Endothelial cell of umbilical vein (primary cell): ENCODE measurements at regions not wholly inside any gene's neighbourhood (a gene's known extent, or its start where the extent isn't known, plus 50 kb on each side); places are given as distances from the start of the nearest gene placed in this dataset.

Experiments
- BruUV-seq: library from RNA; stranded (reverse); fragments of 400-500 nt; replicated peaks from 2 replicates; lab custom pipeline; 2021; lab: Mats Ljungman, UMichigan
- CTCF ChIA-PET: fragments of 300-600, 350-600 bp; sonication (Branson Sonifier 250); formaldehyde crosslinking; loops from one replicate; lab custom pipeline; 2021; ENCODE audit warnings: antibody characterized with exemption, inconsistent platforms; lab: Charles Lee
- POLR2A ChIA-PET: fragments of 300-600, 350-600 bp; sonication (Branson Sonifier 250); formaldehyde crosslinking; loops from one replicate; lab custom pipeline; 2021; ENCODE audit warnings: antibody characterized with exemption, inconsistent platforms; lab: Charles Lee
- DNase-seq: peaks from one replicate; pipeline ENCODE4 v3.0.0-alpha.2; 2011; ENCODE audit warnings: low read depth, low spot score
- FAIRE-seq: peaks from 2 replicates; lab custom pipeline; 2011; peaks lifted over from hg19 to GRCh38; lab: Jason Lieb, UNC
- H2AFZ ChIP-seq: 2 replicates; pipeline ENCODE4 v1.6.0; 2012; ENCODE audit warnings: low read depth, low read length, control low read depth, inconsistent platforms
- H3K27ac ChIP-seq: 2 replicates; pipeline ENCODE4 v1.5.1; 2011; ENCODE audit warnings: low read depth, mild to moderate bottlenecking, control low read depth, low read length, moderate library complexity; ENCODE audit not compliant: insufficient read depth
- H3K27me3 ChIP-seq, 2 experiments: 2 replicates each; pipeline versions ENCODE4 v1.6.0 to v1.6.1; 2011; ENCODE audit warnings: low read length in 2 of 2, mixed read lengths in 1 of 2; ENCODE audit not compliant: control insufficient read depth in 2 of 2, insufficient read depth in 2 of 2
- H3K36me3 ChIP-seq, 2 experiments: 2 replicates in 1 of 2; 3 replicates in 1 of 2; pipeline ENCODE4 v1.5.1; 2011; ENCODE audit warnings: low read length in 2 of 2, mild to moderate bottlenecking in 1 of 2, moderate library complexity in 1 of 2; ENCODE audit not compliant: control insufficient read depth in 2 of 2, insufficient read depth in 2 of 2; ENCODE audit errors: extremely low read depth in 1 of 2
- H3K4me1 ChIP-seq: 3 replicates; pipeline ENCODE4 v1.5.1; 2011; ENCODE audit warnings: mild to moderate bottlenecking, low read length; ENCODE audit not compliant: control insufficient read depth, insufficient read depth; ENCODE audit errors: extremely low read depth
- H3K4me2 ChIP-seq: 2 replicates; pipeline ENCODE4 v1.6.1; 2011; ENCODE audit warnings: low read length, control low read depth, mixed read lengths; ENCODE audit not compliant: insufficient read depth
- H3K4me3 ChIP-seq, 3 experiments: fragments of 200-600 bp in 1 of 3; sonication (generic), shearing (Covaris generic) in 1 of 3; replicated peaks in 1 of 3; 2 replicates each; pipeline ENCODE4 v1.5.1; 2011 to 2016; ENCODE audit warnings: control low read depth in 3 of 3, low read length in 3 of 3, mild to moderate bottlenecking in 2 of 3, inconsistent platforms in 1 of 3, low read depth in 1 of 3, moderate library complexity in 1 of 3; ENCODE audit not compliant: insufficient read depth in 1 of 3
- H3K79me2 ChIP-seq: 2 replicates; pipeline ENCODE4 v1.6.0; 2012; ENCODE audit warnings: low read length, inconsistent platforms; ENCODE audit not compliant: control insufficient read depth, insufficient read depth
- H3K9ac ChIP-seq: replicated peaks from 2 replicates; pipeline ENCODE3; 2011; ENCODE audit warnings: low read length, control low read depth; ENCODE audit not compliant: insufficient read depth; ENCODE audit errors: extremely low read depth
- H3K9me1 ChIP-seq: replicated peaks from 3 replicates; pipeline ENCODE4 v1.6.0; 2011; ENCODE audit warnings: mild to moderate bottlenecking, low read length; ENCODE audit not compliant: control insufficient read depth, insufficient read depth; ENCODE audit errors: extremely low read depth
- H3K9me3 ChIP-seq: replicated peaks from 2 replicates; pipeline ENCODE4 v1.5.1; 2012; ENCODE audit warnings: low read length, inconsistent platforms; ENCODE audit not compliant: control insufficient read depth, insufficient read depth
- H4K20me1 ChIP-seq: replicated peaks from 2 replicates; pipeline ENCODE3; 2011; ENCODE audit warnings: mild to moderate bottlenecking, low read length; ENCODE audit not compliant: control insufficient read depth, insufficient read depth; ENCODE audit errors: extremely low read depth
- CTCF ChIP-seq, 2 donors: IDR thresholded peaks; 1 replicate in 1 of 2; 2 replicates in 1 of 2; pipeline ENCODE4 v1.5.1; 2011; ENCODE audit warnings: low read length in 2 of 2, mild to moderate bottlenecking in 2 of 2, moderate library complexity in 2 of 2, control low read depth in 1 of 2, inconsistent platforms in 1 of 2, low read depth in 1 of 2; ENCODE audit not compliant: insufficient read depth in 1 of 2; ENCODE audit errors: extremely low read depth in 1 of 2
- EZH2 ChIP-seq: IDR thresholded peaks from 2 replicates; pipeline ENCODE4 v1.6.1; 2012; ENCODE audit warnings: borderline replicate concordance, low read depth, mild to moderate bottlenecking, moderate library complexity, low read length, inconsistent platforms; ENCODE audit not compliant: severe bottlenecking
- FOS ChIP-seq: IDR thresholded peaks from 2 replicates; pipeline ENCODE4 v1.6.1; 2011; ENCODE audit warnings: mild to moderate bottlenecking, low read length, moderate library complexity, borderline replicate concordance; ENCODE audit not compliant: insufficient read depth
- GATA2 ChIP-seq: IDR thresholded peaks from 2 replicates; pipeline ENCODE4 v1.7.0; 2011; ENCODE audit warnings: low read depth, mild to moderate bottlenecking, moderate library complexity, mixed read lengths, low read length; ENCODE audit not compliant: insufficient read length, insufficient read depth
- JUN ChIP-seq: IDR thresholded peaks from 2 replicates; pipeline ENCODE4 v1.6.1; 2011; ENCODE audit warnings: borderline replicate concordance, low read depth; ENCODE audit not compliant: insufficient read length, insufficient read depth
- MYC ChIP-seq: IDR thresholded peaks from one replicate; pipeline ENCODE4 v1.6.1; 2011; ENCODE audit warnings: mild to moderate bottlenecking, low read depth, low read length
- POLR2A ChIP-seq: IDR thresholded peaks from 2 replicates; pipeline ENCODE4 v1.6.1; 2012; ENCODE audit warnings: low read depth, mild to moderate bottlenecking, control low read depth, low read length
- POLR2AphosphoS5 ChIP-seq: IDR thresholded peaks from 2 replicates; pipeline ENCODE4 v1.6.1; 2012; ENCODE audit warnings: low read depth, mild to moderate bottlenecking, control low read depth, low read length, moderate library complexity; ENCODE audit not compliant: insufficient read depth
- dilution Hi-C: fragments of 300-500 bp; cut with MboI; formaldehyde crosslinking; loops from one replicate; pipeline ENCODE4 v1.15.0; 2019; ENCODE audit warnings: low sequenced_read_pairs; ENCODE audit not compliant: extremely low pct_ligation_motif_present
- intact Hi-C: fragments of 100-400 bp; cut with micrococcal nuclease; formaldehyde crosslinking; loops from one replicate; pipeline ENCODE4 v1.10.0; 2022
- TF ChIP-seq, protein P1 (sequence below): IDR thresholded peaks from 2 replicates; pipeline ENCODE4 v1.6.1; 2011; ENCODE audit not compliant: insufficient read depth, insufficient read length

DNA sequence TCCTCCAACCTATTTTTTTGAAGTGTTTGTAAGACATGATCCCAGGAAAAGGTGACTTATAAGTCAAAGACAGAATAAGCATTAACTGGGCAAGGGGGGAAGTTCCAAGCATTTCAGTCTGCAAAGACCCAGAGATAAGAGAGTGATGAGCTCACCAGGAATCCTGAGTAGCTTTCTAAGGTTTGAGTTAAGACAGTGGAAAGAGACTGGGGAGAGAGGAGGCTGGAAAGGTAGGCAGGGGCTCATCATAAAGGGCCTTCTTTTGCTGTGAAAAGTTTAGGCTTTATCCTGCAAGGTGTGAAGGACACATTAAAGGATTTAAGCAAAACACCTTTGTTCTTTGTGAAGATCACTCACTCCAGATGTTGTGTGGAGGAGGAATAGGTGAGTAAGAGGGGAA is 438.8 kb downstream of the CHL1 start:
- Histone ChIP-seq H3K27ac (no peak overlapping the region), H3K36me3 (no peaks in the 10 kb centered on the region), H3K9ac (no peak overlapping the region), H3K9me3 (no peaks in the 10 kb centered on the region), H4K20me1 (no peaks in the 10 kb centered on the region), H3K27me3 (no peaks in the 10 kb centered on the region), H2AFZ (no peak overlapping the region), H3K4me1 (no peaks in the 10 kb centered on the region), H3K4me2 (no peak overlapping the region), H3K4me3 (no peak overlapping the region), H3K9me1 (no peaks in the 10 kb centered on the region), H3K79me2 (no peaks in the 10 kb centered on the region)
- TF ChIP-seq EZH2 (no peak), MYC (no peak), CTCF (IDR thresholded peaks at IDR 0.05; ENCODE audit: extremely low read depth in 1 of 2, insufficient read depth in 1 of 2, low read depth in 1 of 2, low read length in 2 of 2) (no peak), POLR2A (no peak), POLR2AphosphoS5 (no peak)
- TF ChIP-seq, protein P1, sequence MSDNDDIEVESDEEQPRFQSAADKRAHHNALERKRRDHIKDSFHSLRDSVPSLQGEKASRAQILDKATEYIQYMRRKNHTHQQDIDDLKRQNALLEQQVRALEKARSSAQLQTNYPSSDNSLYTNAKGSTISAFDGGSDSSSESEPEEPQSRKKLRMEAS, result no peak
- no peak for FAIRE-seq
- dilution Hi-C loops, result no loop called here
- BruUV-seq, result no TSS peak
- ChIA-PET CTCF (no interaction called here), POLR2A (no interaction called here)
- intact Hi-C loops, result no loop called here
- DNase-seq, result no peak

GRCh38 chr3:643376-643775 is 446.8 kb downstream of the CHL1 start:
- Histone ChIP-seq H3K9me3 (no peaks in the 10 kb centered on the region), H3K4me1 (no peaks in the 10 kb centered on the region), H3K79me2 (no peaks in the 10 kb centered on the region), H3K27me3 (no peaks in the 10 kb centered on the region), H3K36me3 (no peaks in the 10 kb centered on the region), H3K9ac (no peak overlapping the region), H3K9me1 (no peaks in the 10 kb centered on the region), H4K20me1 (no peaks in the 10 kb centered on the region), H3K4me2 (no peak overlapping the region), H3K27ac (no peak overlapping the region), H2AFZ (no peak overlapping the region), H3K4me3 (no peak overlapping the region)
- BruUV-seq, result no TSS peak
- DNase-seq, result no peak
- no peak for FAIRE-seq
- POLR2A ChIA-PET, result no interaction called here
- intact Hi-C loops (no loop called here), dilution Hi-C loops (no loop called here)
- TF ChIP-seq EZH2 (no peak), JUN (no peak), MYC (no peak), POLR2AphosphoS5 (no peak), GATA2 (no peak), FOS (no peak), CTCF (IDR thresholded peaks at IDR 0.05; ENCODE audit: extremely low read depth in 1 of 2, insufficient read depth in 1 of 2, low read depth in 1 of 2, low read length in 2 of 2) (no peak), POLR2A (no peak)
- TF ChIP-seq, protein P1, result no peak
- CTCF ChIA-PET, result no interaction called here
